ENCODE measurements at regions not wholly inside any gene's neighbourhood (a gene's known extent, or its start where the extent isn't known, plus 50 kb on each side); places are given as distances from the start of the nearest gene placed in this dataset.
"Not testable (repeated sequence)": the region's sequence is repeated elsewhere in the genome, so short reads cannot be mapped to it uniquely, and the experiment has no call there.

DNA sequence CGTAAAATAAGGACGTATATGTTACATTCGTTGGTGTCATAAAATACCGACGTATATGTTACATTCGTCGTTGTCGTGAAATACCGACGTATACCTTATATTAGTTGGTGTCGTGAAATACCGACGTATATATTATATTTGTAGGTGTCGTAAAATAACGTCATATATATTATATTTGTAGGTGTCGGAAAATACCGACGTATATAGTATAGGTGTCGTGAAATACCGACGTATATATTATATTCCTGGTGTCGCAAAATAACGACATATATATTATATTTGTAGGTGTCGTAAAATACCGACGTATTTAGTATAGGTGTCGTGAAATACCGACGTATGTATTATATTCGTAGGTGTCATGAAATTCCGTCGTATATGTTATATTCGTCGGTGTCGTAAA lies 459.5 kb downstream of the CPXCR1 start:
- not testable (repeated sequence) for H3K27me3 ChIP-seq (ENCODE audit: control insufficient read depth, insufficient read depth, low read length); H3K36me3 ChIP-seq (ENCODE audit: control insufficient read depth, insufficient read depth, low read length); H3K4me1 ChIP-seq (ENCODE audit: control insufficient read depth, insufficient read depth, low read length); H3K9ac ChIP-seq (ENCODE audit: low read depth, low read length); H3K27ac ChIP-seq (ENCODE audit: low read depth, low read length)
- Histone ChIP-seq H3K4me3 (ENCODE audit: low read depth, low read length) (peak overlapping the region; percentile 43), H3K9me3 (ENCODE audit: control insufficient read depth, insufficient read depth, low read length) (peaks cover 64% of the 10 kb centered on the region)

DNA sequence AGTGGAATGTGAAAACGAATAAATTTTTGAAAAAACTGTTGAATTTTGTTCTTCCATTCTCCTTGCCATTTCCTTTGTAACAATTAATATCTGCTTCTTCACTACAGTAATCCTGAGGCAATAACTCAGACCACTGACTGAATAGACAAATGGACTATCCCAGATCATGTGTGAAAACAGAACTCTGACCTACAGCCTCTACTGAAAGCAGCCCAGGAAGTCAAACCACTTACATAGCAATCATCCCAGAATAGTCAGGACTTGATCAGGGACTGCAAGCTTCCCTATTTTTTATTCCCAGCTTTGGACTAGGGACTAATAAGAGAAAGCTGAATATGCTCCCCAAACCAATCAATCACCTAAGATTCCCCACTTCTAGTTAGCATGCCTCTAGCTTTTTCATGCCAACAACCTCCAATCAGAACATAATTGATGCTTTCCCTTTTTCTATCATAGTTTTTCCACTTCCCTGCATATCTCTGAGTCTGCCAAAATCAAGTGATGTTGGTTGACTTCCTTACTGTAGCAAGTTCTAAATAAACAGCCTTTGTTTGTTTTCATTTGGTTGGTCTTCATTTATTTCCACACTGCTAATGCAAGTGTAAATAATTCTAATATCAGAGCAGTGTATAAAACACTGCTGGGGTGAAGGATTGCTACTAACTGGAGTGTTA lies 467.9 kb downstream of the CPXCR1 start:
- H3K36me3 ChIP-seq (ENCODE audit: control insufficient read depth, insufficient read depth, low read length); H3K9ac ChIP-seq (ENCODE audit: low read depth, low read length); H3K4me1 ChIP-seq (ENCODE audit: control insufficient read depth, insufficient read depth, low read length); H3K9me3 ChIP-seq (ENCODE audit: control insufficient read depth, insufficient read depth, low read length); H3K4me3 ChIP-seq (ENCODE audit: low read depth, low read length); H3K27ac ChIP-seq (ENCODE audit: low read depth, low read length); H3K27me3 ChIP-seq (ENCODE audit: control insufficient read depth, insufficient read depth, low read length): not testable (repeated sequence)

GRCh38 chrX:89215447-89215787 lies 468.4 kb downstream of the CPXCR1 start:
- H3K9me3 ChIP-seq (ENCODE audit: control insufficient read depth, insufficient read depth, low read length); H3K9ac ChIP-seq (ENCODE audit: low read depth, low read length); H3K27ac ChIP-seq (ENCODE audit: low read depth, low read length); H3K36me3 ChIP-seq (ENCODE audit: control insufficient read depth, insufficient read depth, low read length); H3K27me3 ChIP-seq (ENCODE audit: control insufficient read depth, insufficient read depth, low read length); H3K4me3 ChIP-seq (ENCODE audit: low read depth, low read length); H3K4me1 ChIP-seq (ENCODE audit: control insufficient read depth, insufficient read depth, low read length): not testable (repeated sequence)

All from HUES48 (cell line).